Thyroid gland (tissue), 4 donors: ENCODE measurements at regions not wholly inside any gene's neighbourhood (a gene's known extent, or its start where the extent isn't known, plus 50 kb on each side); places are given as distances from the start of the nearest gene placed in this dataset.

Source experiments
- CTCF ChIP-seq, 6 experiments: fragments of 200-600 bp in 3 of 6; fragments of 450-650 bp in 3 of 6; sonication (generic) in 3 of 6; IDR thresholded peaks; one replicate each; pipeline ENCODE4 v1.5.1; 2016 to 2019; ENCODE audit warnings: antibody characterized with exemption in 6 of 6, mild to moderate bottlenecking in 2 of 6, inconsistent platforms in 1 of 6, moderate library complexity in 1 of 6
- POLR2A ChIP-seq, 2 donors: fragments of 450-650 bp; IDR thresholded peaks; one replicate each; pipeline ENCODE4 v1.6.1; 2017; ENCODE audit warnings: antibody characterized with exemption in 2 of 2, mild to moderate bottlenecking in 2 of 2, moderate library complexity in 1 of 2

GRCh38 chr5:63255594-63255993, 677.0 kb downstream of the LRRC70 start:
- no peak for TF ChIP-seq CTCF (IDR thresholded peaks at IDR 0.05)
- TF ChIP-seq POLR2A (IDR thresholded peaks at IDR 0.05), result no peak
